ENCODE measurements at regions not wholly inside any gene's neighbourhood (a gene's known extent, or its start where the extent isn't known, plus 50 kb on each side); places are given as distances from the start of the nearest gene placed in this dataset.

DNA sequence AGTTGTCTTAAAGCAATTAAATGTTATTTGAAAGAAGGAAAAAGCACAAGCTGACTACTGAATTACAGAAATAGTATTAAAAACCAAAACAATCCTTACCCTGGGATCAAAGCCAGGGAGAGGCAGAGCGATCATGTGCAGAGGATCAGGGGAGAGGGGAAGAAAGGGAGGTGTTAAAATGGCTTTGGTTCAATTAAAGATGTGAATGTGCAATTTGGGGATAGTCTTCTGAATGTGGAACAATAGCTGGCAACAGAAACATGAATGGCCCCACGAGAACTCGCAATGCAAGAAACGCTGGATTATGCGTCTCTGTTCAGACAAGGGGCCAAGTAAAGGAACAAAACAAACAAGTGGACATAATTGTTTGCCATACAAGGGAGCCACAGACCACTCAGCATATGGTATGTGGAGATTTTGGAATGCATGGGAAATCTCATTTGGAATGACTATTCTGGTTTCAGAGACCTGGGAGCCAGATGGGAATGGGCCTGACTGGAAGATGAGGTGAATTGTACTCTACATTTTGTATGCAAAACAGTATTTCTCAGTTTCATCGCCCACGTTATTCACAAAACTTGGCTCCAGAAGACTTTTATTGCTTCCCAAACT is 155.4 kb downstream of the SLC4A3 start:
- H3K36me3 Mint-ChIP-seq (ENCODE audit: insufficient read depth): no peaks in the 10 kb centered on the region
- H3K9me3 Mint-ChIP-seq (ENCODE audit: low read depth): no peaks in the 10 kb centered on the region
- TF ChIP-seq, protein P1, sequence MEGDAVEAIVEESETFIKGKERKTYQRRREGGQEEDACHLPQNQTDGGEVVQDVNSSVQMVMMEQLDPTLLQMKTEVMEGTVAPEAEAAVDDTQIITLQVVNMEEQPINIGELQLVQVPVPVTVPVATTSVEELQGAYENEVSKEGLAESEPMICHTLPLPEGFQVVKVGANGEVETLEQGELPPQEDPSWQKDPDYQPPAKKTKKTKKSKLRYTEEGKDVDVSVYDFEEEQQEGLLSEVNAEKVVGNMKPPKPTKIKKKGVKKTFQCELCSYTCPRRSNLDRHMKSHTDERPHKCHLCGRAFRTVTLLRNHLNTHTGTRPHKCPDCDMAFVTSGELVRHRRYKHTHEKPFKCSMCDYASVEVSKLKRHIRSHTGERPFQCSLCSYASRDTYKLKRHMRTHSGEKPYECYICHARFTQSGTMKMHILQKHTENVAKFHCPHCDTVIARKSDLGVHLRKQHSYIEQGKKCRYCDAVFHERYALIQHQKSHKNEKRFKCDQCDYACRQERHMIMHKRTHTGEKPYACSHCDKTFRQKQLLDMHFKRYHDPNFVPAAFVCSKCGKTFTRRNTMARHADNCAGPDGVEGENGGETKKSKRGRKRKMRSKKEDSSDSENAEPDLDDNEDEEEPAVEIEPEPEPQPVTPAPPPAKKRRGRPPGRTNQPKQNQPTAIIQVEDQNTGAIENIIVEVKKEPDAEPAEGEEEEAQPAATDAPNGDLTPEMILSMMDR (IDR thresholded peaks at IDR 0.05; ENCODE audit: unreplicated experiment): no peak
- H3K4me1 Mint-ChIP-seq (ENCODE audit: low read depth): peaks cover 2% of the 10 kb centered on the region
- H3K27me3 Mint-ChIP-seq: peaks cover 10% of the 10 kb centered on the region
- H3K27ac Mint-ChIP-seq: no peak overlapping the region
- no peak overlapping the region for H3K4me3 Mint-ChIP-seq (ENCODE audit: low read depth)
- no peak for DNase-seq (ENCODE audit: low spot score, unreplicated experiment)

DNA sequence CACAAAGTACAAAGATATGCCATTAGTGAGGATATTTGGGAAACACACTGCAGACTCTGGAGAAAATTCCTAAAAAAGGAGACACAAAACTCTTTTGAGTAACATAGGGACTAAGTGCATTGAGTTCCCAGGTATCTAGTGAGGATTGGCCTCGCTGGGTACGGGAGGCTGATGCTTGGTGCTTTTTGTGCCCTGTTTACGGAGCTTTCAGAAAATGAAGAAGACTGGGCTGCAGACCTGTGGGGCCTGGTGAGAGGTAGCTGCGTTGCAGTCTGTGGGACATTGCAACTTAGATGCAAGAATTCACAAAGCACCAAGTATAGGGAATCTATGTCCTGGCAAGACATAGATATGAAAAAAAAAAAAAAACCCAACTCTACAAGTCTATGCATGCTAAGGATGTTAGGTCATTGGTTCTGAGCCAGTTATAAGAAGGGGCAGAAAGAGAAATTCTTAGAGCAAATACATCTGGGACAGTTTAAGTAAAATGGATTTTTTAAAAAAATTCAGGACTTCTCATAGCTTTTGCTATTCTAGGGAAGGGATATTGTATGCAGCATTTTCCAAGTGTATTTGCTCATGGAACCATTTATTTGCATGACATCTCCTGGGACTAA is 156.0 kb downstream of the SLC4A3 start:
- TF ChIP-seq, protein P1 (IDR thresholded peaks at IDR 0.05; ENCODE audit: unreplicated experiment): no peak
- Mint-ChIP-seq H3K4me1 (ENCODE audit: low read depth) (peaks cover 2% of the 10 kb centered on the region), H3K36me3 (ENCODE audit: insufficient read depth) (no peaks in the 10 kb centered on the region), H3K27ac (no peak overlapping the region), H3K9me3 (ENCODE audit: low read depth) (no peaks in the 10 kb centered on the region), H3K27me3 (peaks cover 5% of the 10 kb centered on the region), H3K4me3 (ENCODE audit: low read depth) (no peak overlapping the region)
- no peak for DNase-seq (ENCODE audit: low spot score, unreplicated experiment)

DNA sequence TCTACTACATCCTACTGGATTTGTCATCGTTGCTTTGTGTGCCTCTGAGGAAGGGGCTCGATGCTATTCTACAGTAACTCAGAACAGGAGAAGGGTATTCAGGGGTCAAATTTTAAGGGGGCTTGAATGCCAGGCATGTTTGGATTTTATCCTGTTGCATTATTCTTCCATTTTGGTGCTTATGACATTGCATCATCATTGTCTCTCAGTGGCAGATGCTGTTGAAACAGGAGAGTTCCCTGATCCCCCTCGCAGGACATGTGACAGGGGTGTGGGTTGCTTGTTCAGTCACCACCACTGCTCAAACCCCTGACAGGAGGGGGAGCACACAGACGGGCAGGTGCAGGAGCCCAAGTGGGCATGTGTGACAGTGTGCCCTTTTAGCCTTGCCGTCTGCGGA is 156.7 kb downstream of the SLC4A3 start:
- Mint-ChIP-seq H3K4me1 (ENCODE audit: low read depth) (peaks cover 2% of the 10 kb centered on the region), H3K9me3 (ENCODE audit: low read depth) (no peaks in the 10 kb centered on the region), H3K4me3 (ENCODE audit: low read depth) (no peak overlapping the region), H3K36me3 (ENCODE audit: insufficient read depth) (no peaks in the 10 kb centered on the region), H3K27me3 (peaks cover 5% of the 10 kb centered on the region), H3K27ac (peak overlapping the region; percentile 65)
- TF ChIP-seq, protein P1 (IDR thresholded peaks at IDR 0.05; ENCODE audit: unreplicated experiment): no peak
- no peak for DNase-seq (ENCODE audit: low spot score, unreplicated experiment)

DNA sequence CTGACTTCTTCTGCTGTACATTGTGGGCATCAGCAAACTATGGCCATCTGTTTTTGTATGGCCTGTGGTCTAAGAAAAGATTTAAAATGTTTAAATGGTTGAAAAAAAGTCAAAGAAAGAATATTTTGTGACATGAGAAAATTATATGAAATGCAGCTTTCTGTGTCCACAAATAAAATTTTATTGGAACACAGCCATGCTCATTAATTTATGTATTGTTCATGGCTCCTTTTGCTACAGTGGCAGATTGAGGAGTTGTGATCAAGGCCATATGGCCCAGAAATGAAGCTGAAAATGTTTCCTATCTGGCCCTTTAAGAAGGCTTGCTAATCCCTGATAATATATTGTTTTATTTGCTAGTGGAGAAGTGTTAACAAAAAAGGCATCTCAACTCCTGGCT is 162.0 kb downstream of the SLC4A3 start:
- Mint-ChIP-seq H3K9me3 (ENCODE audit: low read depth) (no peaks in the 10 kb centered on the region), H3K4me1 (ENCODE audit: low read depth) (peaks cover 2% of the 10 kb centered on the region), H3K36me3 (ENCODE audit: insufficient read depth) (no peaks in the 10 kb centered on the region), H3K4me3 (ENCODE audit: low read depth) (no peak overlapping the region), H3K27me3 (peaks cover 3% of the 10 kb centered on the region), H3K27ac (no peak overlapping the region)
- TF ChIP-seq, protein P1 (IDR thresholded peaks at IDR 0.05; ENCODE audit: unreplicated experiment): no peak
- DNase-seq (ENCODE audit: low spot score, unreplicated experiment): no peak

DNA sequence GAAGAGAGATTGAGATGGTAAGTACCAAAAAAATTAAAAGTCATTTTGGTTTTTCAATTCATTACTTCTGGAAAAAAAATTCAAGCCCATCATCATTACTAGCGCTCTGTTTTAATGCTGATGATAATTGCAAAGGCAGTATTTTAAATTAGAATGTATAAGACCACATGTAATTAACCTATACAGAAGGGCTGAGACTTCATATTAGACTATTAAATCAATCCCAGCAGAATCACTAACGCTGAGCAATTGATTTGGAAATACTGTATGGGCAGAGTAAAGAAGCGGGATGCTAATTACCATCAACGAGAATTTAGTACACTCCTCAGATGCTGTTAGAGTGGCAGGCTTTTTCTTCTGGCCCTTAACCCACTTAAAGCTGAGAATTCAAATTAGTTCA is 165.0 kb downstream of the SLC4A3 start:
- Mint-ChIP-seq H3K4me3 (ENCODE audit: low read depth) (no peak overlapping the region), H3K4me1 (ENCODE audit: low read depth) (peaks cover under 1% of the 10 kb centered on the region), H3K36me3 (ENCODE audit: insufficient read depth) (no peaks in the 10 kb centered on the region), H3K9me3 (ENCODE audit: low read depth) (no peaks in the 10 kb centered on the region), H3K27me3 (peaks cover 2% of the 10 kb centered on the region), H3K27ac (no peak overlapping the region)
- TF ChIP-seq, protein P1 (IDR thresholded peaks at IDR 0.05; ENCODE audit: unreplicated experiment): no peak
- no peak for DNase-seq (ENCODE audit: low spot score, unreplicated experiment)
